ENCODE measurements at regions not wholly inside any gene's neighbourhood (a gene's known extent, or its start where the extent isn't known, plus 50 kb on each side); places are given as distances from the start of the nearest gene placed in this dataset.

GRCh38 chr21:27419153-27419552, 452.3 kb upstream of the ADAMTS5 start:
- Histone ChIP-seq H3K4me1 (ENCODE audit: low read depth) (no peaks in the 10 kb centered on the region), H3K4me3 (no peak overlapping the region), H3K27me3 (no peaks in the 10 kb centered on the region), H3K36me3 (no peaks in the 10 kb centered on the region), H3K27ac (no peak overlapping the region), H3K9me3 (ENCODE audit: low read depth) (no peaks in the 10 kb centered on the region)
- no peak for TF ChIP-seq CTCF (IDR thresholded peaks at IDR 0.05; ENCODE audit: low read depth, low read length)
- peak in 1 of 2 donors; percentile 10 for DNase-seq (ENCODE audit: low read depth in 1 of 2, low spot score in 1 of 2)

- Histone ChIP-seq H3K36me3 (no peaks in the 10 kb centered on the region), H3K27me3 (no peaks in the 10 kb centered on the region), H3K4me1 (ENCODE audit: low read depth) (no peaks in the 10 kb centered on the region), H3K4me3 (no peak overlapping the region), H3K9me3 (ENCODE audit: low read depth) (no peaks in the 10 kb centered on the region), H3K27ac (no peak overlapping the region)
- TF ChIP-seq CTCF (IDR thresholded peaks at IDR 0.05; ENCODE audit: low read depth, low read length) = no peak
- DNase-seq (ENCODE audit: low read depth in 1 of 2, low spot score in 1 of 2) = no peak
Observed at GRCh38 chr21:27418346-27418745, 451.5 kb upstream of the ADAMTS5 start.

DNA sequence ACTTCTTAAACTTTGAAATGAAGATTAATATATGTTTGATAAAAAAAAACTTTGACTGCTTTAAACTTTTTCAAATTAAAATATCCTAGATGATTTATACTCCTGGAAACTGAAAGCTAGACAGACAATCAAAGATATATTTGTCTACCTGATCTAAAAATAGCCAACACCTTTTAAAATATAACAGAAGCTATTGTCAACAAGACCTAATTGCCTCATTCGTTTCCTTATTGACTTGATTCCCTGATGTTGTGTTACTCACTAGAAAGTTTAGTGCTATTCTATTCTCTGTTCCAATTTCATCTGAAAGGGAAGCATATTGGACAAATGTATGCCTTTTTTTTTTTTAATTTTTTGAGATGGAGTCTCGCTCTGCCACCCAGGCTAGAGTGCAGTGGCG, 445.6 kb upstream of the ADAMTS5 start:
- no peaks in the 10 kb centered on the region for H3K27me3 ChIP-seq
- no peak overlapping the region for H3K4me3 ChIP-seq
- no peaks in the 10 kb centered on the region for H3K4me1 ChIP-seq (ENCODE audit: low read depth)
- no peaks in the 10 kb centered on the region for H3K36me3 ChIP-seq
- no peak for TF ChIP-seq CTCF (IDR thresholded peaks at IDR 0.05; ENCODE audit: low read depth, low read length)
- H3K27ac ChIP-seq = no peak overlapping the region
- no peak for DNase-seq (ENCODE audit: low read depth in 1 of 2, low spot score in 1 of 2)
- no peaks in the 10 kb centered on the region for H3K9me3 ChIP-seq (ENCODE audit: low read depth)

GRCh38 chr21:27408826-27409225, 441.9 kb upstream of the ADAMTS5 start:
- no peak for TF ChIP-seq CTCF (IDR thresholded peaks at IDR 0.05; ENCODE audit: low read depth, low read length)
- Histone ChIP-seq H3K4me1 (ENCODE audit: low read depth) (no peaks in the 10 kb centered on the region), H3K9me3 (ENCODE audit: low read depth) (no peaks in the 10 kb centered on the region), H3K4me3 (no peak overlapping the region), H3K36me3 (no peaks in the 10 kb centered on the region), H3K27ac (no peak overlapping the region), H3K27me3 (no peaks in the 10 kb centered on the region)
- peak in 1 of 2 donors; percentile 12 for DNase-seq (ENCODE audit: low read depth in 1 of 2, low spot score in 1 of 2)

DNA sequence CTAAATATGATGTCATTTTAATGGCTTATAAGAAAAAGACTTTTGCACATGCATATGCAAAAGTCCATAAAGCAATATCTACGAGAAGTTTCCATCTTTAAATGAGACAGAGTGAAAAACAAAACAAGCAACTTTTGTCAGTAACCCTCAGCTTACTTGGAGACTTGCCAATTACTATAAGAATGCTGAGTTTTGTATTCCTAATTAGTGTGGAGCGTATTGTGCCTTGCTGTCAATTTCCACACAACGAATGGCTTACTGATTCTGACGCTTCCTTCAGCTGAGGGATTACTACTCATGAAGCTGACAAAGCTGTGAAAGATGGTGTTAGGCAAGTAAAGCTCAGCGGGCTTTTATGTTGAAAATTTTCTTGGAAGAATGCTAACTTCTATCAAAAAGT, 440.4 kb upstream of the ADAMTS5 start:
- no peaks in the 10 kb centered on the region for H3K36me3 ChIP-seq
- DNase-seq (ENCODE audit: low read depth in 1 of 2, low spot score in 1 of 2) = peak in 1 of 2 donors; percentile 35
- no peaks in the 10 kb centered on the region for H3K4me1 ChIP-seq (ENCODE audit: low read depth)
- H3K27ac ChIP-seq = no peak overlapping the region
- H3K9me3 ChIP-seq (ENCODE audit: low read depth) = no peaks in the 10 kb centered on the region
- no peak for TF ChIP-seq CTCF (IDR thresholded peaks at IDR 0.05; ENCODE audit: low read depth, low read length)
- no peaks in the 10 kb centered on the region for H3K27me3 ChIP-seq
- H3K4me3 ChIP-seq = no peak overlapping the region
